SK-N-SH (cell line): ENCODE measurements at regions not wholly inside any gene's neighbourhood (a gene's known extent, or its start where the extent isn't known, plus 50 kb on each side); places are given as distances from the start of the nearest gene placed in this dataset.

Experiments
- GABPA ChIP-seq: IDR thresholded peaks from 2 replicates; pipeline ENCODE4 v1.4.0; 2012; ENCODE audit warnings: low read depth, mild to moderate bottlenecking
- JUND ChIP-seq: IDR thresholded peaks from 2 replicates; pipeline ENCODE4 v1.4.0; 2012
- POLR2AphosphoS5 ChIP-seq: IDR thresholded peaks from 2 replicates; pipeline ENCODE4 v1.6.1; 2012; ENCODE audit warnings: low read depth, low read length
- RCOR1 ChIP-seq: fragments of 150-350 bp; IDR thresholded peaks from 2 replicates; pipeline ENCODE4 v1.6.1; 2017; ENCODE audit warnings: antibody characterized with exemption, low read length
- RFX5 ChIP-seq: IDR thresholded peaks from 2 replicates; pipeline ENCODE4 v1.6.1; 2012; ENCODE audit warnings: mild to moderate bottlenecking, improper control_type of control experiment, low read length
- TAF1 ChIP-seq: IDR thresholded peaks from 2 replicates; pipeline ENCODE4 v1.6.1; 2012; ENCODE audit warnings: low read depth, mild to moderate bottlenecking, low read length, moderate library complexity, borderline replicate concordance
- YY1 ChIP-seq: IDR thresholded peaks from 2 replicates; pipeline ENCODE4 v1.4.0; 2012; ENCODE audit warnings: low read depth, mild to moderate bottlenecking
- TF ChIP-seq, protein P1 (sequence below): fragments of 200-600 bp; sonication (generic); IDR thresholded peaks from 2 replicates; pipeline ENCODE4 v1.6.1; 2017; ENCODE audit warnings: antibody characterized with exemption, mild to moderate bottlenecking, moderate library complexity
- TF ChIP-seq, protein P2 (sequence below): IDR thresholded peaks from 2 replicates; pipeline ENCODE4 v1.4.0; 2012; ENCODE audit warnings: low read depth, borderline replicate concordance
- TF ChIP-seq, protein P3 (sequence below): IDR thresholded peaks from 2 replicates; pipeline ENCODE4 v1.4.0; 2012; ENCODE audit warnings: low read depth
- TF ChIP-seq, protein P4 (sequence below): IDR thresholded peaks from 2 replicates; pipeline ENCODE4 v1.6.1; 2012; ENCODE audit warnings: mild to moderate bottlenecking, low read depth, low read length, moderate library complexity

DNA sequence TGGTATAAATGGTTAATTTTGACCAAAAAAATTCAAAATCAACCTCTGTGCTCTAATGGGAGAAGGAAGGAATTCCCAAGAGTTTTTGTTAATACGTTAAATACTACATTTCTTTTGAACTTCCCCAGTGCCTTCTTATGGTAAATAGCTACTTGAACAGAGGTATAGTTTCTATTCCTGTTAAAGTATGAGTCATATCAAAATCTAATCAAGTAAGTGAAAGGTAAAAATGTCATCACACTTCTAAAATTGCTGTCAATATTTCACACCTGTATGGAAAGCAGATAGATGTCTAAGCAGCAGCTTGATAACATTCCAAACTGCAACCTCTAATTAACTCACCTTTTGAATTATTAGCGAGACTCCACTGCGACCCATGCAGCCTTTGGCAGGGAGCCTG lies 214.1 kb upstream of the MEF2C start:
- TF ChIP-seq, protein P1, sequence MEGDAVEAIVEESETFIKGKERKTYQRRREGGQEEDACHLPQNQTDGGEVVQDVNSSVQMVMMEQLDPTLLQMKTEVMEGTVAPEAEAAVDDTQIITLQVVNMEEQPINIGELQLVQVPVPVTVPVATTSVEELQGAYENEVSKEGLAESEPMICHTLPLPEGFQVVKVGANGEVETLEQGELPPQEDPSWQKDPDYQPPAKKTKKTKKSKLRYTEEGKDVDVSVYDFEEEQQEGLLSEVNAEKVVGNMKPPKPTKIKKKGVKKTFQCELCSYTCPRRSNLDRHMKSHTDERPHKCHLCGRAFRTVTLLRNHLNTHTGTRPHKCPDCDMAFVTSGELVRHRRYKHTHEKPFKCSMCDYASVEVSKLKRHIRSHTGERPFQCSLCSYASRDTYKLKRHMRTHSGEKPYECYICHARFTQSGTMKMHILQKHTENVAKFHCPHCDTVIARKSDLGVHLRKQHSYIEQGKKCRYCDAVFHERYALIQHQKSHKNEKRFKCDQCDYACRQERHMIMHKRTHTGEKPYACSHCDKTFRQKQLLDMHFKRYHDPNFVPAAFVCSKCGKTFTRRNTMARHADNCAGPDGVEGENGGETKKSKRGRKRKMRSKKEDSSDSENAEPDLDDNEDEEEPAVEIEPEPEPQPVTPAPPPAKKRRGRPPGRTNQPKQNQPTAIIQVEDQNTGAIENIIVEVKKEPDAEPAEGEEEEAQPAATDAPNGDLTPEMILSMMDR = no peak
- TF ChIP-seq POLR2AphosphoS5 (no peak), JUND (no peak), GABPA (no peak), RCOR1 (no peak), TAF1 (no peak), RFX5 (no peak), YY1 (no peak)
- TF ChIP-seq, protein P2, sequence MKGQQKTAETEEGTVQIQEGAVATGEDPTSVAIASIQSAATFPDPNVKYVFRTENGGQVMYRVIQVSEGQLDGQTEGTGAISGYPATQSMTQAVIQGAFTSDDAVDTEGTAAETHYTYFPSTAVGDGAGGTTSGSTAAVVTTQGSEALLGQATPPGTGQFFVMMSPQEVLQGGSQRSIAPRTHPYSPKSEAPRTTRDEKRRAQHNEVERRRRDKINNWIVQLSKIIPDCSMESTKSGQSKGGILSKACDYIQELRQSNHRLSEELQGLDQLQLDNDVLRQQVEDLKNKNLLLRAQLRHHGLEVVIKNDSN = no peak
- TF ChIP-seq, protein P3, sequence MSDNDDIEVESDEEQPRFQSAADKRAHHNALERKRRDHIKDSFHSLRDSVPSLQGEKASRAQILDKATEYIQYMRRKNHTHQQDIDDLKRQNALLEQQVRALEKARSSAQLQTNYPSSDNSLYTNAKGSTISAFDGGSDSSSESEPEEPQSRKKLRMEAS = no peak
- TF ChIP-seq, protein P4, sequence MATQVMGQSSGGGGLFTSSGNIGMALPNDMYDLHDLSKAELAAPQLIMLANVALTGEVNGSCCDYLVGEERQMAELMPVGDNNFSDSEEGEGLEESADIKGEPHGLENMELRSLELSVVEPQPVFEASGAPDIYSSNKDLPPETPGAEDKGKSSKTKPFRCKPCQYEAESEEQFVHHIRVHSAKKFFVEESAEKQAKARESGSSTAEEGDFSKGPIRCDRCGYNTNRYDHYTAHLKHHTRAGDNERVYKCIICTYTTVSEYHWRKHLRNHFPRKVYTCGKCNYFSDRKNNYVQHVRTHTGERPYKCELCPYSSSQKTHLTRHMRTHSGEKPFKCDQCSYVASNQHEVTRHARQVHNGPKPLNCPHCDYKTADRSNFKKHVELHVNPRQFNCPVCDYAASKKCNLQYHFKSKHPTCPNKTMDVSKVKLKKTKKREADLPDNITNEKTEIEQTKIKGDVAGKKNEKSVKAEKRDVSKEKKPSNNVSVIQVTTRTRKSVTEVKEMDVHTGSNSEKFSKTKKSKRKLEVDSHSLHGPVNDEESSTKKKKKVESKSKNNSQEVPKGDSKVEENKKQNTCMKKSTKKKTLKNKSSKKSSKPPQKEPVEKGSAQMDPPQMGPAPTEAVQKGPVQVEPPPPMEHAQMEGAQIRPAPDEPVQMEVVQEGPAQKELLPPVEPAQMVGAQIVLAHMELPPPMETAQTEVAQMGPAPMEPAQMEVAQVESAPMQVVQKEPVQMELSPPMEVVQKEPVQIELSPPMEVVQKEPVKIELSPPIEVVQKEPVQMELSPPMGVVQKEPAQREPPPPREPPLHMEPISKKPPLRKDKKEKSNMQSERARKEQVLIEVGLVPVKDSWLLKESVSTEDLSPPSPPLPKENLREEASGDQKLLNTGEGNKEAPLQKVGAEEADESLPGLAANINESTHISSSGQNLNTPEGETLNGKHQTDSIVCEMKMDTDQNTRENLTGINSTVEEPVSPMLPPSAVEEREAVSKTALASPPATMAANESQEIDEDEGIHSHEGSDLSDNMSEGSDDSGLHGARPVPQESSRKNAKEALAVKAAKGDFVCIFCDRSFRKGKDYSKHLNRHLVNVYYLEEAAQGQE = no peak
